Embryonic facial prominence (tissue), 1 donor: ENCODE measurements at regions not wholly inside any gene's neighbourhood (a gene's known extent, or its start where the extent isn't known, plus 50 kb on each side); places are given as distances from the start of the nearest gene placed in this dataset.
"Not testable (repeated sequence)": the region's sequence is repeated elsewhere in the genome, so short reads cannot be mapped to it uniquely, and the experiment has no call there.

Experiments used
- DNase-seq: peaks from one replicate; pipeline ENCODE4 v3.0.0-alpha.2; 2016; ENCODE audit errors: extremely low spot score

DNA sequence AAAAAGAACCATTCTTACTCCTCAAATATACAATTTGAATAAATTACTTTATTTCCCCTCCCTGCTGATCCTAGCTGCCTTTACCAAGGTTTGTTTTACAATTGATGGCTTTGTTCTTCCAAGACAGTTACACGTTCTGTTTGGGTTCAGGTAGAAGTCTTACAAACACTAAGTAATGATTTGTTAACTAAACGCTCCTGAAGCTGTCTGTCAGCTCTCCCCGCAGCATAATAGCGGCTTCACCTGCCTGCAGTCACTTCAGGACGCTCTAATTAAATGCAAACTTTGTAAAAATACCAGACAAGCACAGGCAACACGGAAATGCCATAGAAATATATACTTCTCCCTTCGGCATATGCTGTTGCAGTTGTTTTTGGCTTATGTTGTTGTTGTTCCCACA lies 176.4 kb upstream of the MDFIC2 start:
- peak; percentile 15 for DNase-seq

DNA sequence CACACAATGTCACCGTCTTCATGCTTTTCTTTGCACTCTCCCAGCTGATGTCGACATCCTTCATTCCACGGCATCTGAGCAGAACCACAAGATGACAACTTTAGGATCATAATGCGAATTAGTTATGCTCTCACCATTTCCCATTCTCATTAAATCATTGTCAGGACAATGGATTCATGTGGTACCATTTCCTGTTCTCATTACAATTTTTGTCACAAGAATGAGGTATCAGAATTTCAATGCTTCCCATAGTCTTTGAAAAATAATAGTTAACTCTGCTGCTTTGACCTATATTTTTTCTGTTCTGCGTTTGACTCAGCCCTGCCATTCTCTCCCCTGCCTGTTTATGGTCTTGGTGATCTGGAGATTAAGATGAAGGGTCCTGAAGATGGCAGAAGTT lies 175.7 kb upstream of the MDFIC2 start:
- DNase-seq: no peak

DNA sequence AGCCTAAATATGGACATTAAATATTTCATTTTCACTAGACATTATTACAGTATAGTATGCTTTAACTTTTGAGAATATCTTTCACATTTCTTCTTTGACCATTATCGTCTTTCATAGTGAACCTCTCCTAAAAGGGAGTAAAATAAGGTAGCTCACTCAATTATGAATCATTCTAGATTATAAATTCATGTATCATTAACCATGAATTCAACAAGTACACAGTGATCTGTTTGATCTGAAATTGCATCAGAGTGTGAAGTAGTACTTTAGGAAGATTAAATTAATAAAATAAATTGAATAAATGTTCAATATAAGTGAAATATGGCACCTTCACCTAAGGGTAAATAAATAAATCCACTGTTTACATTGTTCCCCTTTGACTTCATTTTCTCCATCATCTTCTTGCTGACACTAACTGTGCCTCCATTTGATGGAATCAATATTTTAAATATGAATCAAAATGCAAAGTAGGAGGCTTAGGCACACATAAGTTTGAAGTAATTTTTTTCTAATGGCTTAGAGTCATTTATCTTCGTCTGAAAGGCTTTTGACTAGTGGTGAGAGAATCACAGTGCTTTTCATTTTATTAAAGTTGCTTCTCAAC lies 174.1 kb upstream of the MDFIC2 start:
- DNase-seq: no peak

DNA sequence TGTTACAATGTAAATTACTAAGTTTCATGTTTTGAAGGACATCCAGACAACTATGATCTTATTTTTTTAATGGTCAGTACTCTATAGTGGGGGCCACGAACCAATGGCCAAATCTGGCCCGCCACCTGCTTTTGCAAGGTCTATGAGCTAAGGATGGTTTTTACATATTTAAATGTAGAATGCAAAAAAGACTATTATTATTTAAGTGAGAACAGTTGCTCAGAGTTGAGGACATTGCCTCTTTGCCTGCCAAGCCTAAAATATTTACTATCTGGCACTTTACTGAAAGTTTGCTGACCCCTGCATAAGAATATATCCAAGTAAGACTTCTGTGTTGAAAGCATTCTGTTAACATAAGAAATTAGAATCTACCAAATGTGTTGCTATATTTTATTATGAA lies 163.7 kb upstream of the MDFIC2 start:
- no peak for DNase-seq

- DNase-seq: no peak
These were observed 159.3 kb upstream of the MDFIC2 start for GRCh38 chr3:70471464-70472342.

GRCh38 chr3:70466096-70466495 lies 153.7 kb upstream of the MDFIC2 start:
- no peak for DNase-seq

GRCh38 chr3:70464876-70465275 lies 152.4 kb upstream of the MDFIC2 start:
- no peak for DNase-seq

- no peak for DNase-seq
These were observed 152.0 kb upstream of the MDFIC2 start for GRCh38 chr3:70464465-70464864.

- not testable (repeated sequence) for DNase-seq
These were observed 137.8 kb upstream of the MDFIC2 start for GRCh38 chr3:70450220-70450619.

GRCh38 chr3:70435422-70435821 lies 123.0 kb upstream of the MDFIC2 start:
- not testable (repeated sequence) for DNase-seq

- DNase-seq: no peak
These were observed 120.7 kb upstream of the MDFIC2 start for GRCh38 chr3:70433091-70433490.

DNA sequence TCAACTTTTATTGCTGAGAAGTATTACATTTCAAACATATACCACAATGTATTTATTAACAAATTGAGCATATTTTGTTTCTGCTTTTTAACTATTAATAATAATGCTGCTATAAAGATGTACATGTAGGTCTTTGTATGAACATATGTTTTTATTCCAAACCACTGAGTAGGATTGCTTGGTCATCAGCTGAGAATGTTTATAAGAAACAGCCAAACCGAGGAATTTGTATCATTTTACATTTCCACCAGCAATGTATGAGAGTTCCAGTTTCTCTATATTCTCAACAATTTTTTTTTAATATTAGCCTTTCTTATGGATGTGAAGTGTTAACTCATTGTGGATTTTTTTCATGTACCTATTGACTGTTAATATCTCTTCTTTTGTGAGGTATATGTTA lies 119.5 kb upstream of the MDFIC2 start:
- DNase-seq: no peak

- DNase-seq: no peak
These were observed 113.6 kb upstream of the MDFIC2 start for GRCh38 chr3:70426071-70426470.

DNA sequence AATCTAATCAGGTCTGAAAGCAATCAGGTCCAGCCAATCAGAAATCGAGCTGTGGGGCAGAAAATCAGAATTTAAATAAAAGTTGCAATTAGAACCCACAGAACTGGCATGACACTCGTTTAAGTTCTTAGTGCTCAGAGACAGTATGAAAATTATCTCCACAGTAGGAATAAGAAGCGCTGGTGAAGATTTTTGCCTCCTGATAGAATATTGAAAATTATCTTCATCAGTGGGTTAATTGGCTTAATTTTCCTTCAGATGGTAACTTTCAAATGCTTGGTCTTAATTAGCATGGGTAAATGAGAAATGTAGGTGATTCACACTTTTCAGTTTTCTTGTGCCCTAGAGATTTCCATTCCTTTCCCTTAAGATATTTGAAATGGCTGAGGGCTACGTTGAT lies 109.1 kb upstream of the MDFIC2 start:
- DNase-seq: no peak

GRCh38 chr3:70409018-70409417 lies 96.6 kb upstream of the MDFIC2 start:
- no peak for DNase-seq

DNA sequence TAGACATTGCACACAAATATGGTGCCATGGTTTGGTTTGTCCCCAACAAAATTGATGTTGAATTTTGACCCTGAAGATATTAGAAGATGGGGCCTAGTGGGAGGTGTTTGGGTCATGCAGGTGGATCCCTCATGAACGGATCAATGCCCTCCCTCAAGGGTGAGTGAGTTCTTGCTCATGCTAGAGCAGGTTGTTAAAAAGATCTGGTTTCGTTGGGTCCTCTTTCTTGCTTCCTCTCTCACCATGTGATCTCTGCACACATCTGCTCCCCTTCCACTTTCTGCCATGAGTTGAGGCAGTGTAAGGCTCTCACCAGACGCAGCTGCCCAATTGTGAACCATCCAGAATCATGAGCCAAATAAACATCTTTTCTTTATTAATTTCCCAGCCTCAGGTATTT lies 87.8 kb upstream of the MDFIC2 start:
- DNase-seq: no peak

DNA sequence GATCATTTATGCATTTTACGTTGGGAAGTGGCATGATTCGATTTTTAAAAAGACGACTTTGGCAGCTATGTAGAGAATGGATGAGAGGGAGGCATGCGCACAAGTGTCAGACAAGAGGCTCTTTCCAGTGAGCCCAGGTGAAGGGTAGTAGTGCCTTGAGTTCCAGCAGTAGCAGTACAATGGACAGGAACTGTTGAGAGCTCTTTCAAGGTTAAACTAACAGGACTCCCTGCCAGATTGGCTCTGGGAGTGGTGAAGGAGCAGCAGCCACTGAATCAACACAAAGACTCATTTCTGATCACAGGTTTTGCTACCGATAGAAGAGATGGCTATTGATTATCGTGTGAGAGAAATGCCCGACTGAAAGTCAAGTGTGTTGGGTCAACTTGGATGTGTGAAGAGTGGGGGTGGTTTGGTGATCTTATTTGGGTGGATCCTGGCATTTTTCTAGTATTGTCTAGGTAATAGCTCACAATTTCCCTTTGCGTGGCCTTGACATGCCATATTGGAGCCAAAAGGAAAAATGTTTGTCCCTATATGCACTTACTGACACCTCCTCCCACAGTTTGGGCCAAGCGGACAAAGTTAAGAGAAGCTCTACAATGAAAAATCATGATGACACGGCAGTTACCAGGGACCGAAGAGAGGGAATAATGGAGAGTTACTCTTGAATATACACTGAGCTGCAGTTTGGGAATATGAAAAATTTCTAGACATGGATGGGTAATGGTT lies 81.6 kb upstream of the MDFIC2 start:
- DNase-seq: no peak

DNA sequence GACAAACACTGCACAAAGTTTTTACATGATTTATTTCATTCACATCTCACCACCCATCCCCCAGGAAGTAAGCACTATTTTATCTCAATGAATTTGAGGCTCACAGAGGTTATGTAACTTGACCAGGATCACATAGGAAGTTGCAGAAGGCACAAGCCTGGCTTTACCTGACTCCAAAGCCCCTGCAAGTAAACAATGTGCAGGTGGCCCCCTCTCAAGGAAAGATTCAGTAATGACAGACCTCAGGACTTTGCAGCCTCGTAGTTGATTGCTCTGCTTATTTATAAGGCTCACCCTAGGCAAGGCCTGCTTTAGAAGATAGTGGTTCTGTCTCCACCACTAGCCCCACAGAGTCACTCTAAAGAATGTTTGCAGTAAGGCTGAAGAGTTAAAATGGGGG lies 79.8 kb upstream of the MDFIC2 start:
- no peak for DNase-seq

DNA sequence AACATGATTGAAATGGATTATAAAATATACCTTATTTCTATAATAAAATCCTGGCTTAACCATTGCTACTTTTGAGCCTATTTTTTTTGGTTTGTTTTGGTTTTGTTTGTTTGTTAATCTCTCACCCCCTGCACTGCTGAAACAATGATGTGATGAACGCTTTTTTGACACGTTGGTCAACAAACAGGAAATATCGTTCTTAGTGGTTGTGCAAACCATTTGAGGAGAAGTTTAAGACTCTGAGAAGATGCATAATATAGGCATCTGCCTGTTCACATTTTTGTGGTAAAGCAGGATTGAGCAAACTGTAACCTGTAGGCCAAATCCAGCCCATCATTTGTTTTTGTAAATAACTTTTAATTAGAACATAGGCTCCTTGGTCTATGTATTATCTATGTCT lies 75.5 kb upstream of the MDFIC2 start:
- DNase-seq: no peak

GRCh38 chr3:70386846-70387245 lies 74.4 kb upstream of the MDFIC2 start:
- no peak for DNase-seq

GRCh38 chr3:70386043-70386442 lies 73.6 kb upstream of the MDFIC2 start:
- no peak for DNase-seq

GRCh38 chr3:70383360-70383831 lies 71.0 kb upstream of the MDFIC2 start:
- DNase-seq: peak; percentile 12

DNA sequence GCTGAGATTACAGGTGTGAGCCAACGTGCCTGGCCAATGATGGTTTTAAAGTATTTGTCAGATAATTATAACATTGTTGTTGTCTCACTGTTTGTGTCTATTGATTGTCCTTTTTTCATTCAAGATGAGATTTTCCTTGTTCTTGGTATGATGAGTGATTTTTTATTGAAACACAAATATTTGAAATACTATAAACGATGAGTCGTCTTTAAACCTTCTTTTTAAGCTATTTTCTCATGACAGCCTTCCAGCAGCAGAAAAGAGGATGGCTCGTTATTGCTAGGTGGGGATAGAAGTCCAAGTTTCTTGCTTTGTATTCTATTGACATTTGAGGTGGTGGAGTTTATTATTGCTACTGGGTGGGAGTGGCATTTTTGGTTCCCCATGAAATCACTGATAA lies 61.7 kb upstream of the MDFIC2 start:
- DNase-seq: no peak
